Prostate gland (tissue), 2 donors: ENCODE measurements at regions not wholly inside any gene's neighbourhood (a gene's known extent, or its start where the extent isn't known, plus 50 kb on each side); places are given as distances from the start of the nearest gene placed in this dataset.

ENCODE experiments used
- POLR2AphosphoS5 ChIP-seq: sonication (generic); formaldehyde crosslinking; IDR thresholded peaks from one replicate; pipeline ENCODE4 v1.6.1; 2017; ENCODE audit warnings: antibody characterized with exemption
- TF ChIP-seq, protein P1 (sequence below), 4 experiments: fragments of 200-600 bp in 2 of 4; fragments of 450-650 bp in 2 of 4; sonication (generic) in 2 of 4; IDR thresholded peaks; 1 replicate in 3 of 4; 2 replicates in 1 of 4; pipeline ENCODE4 v1.5.1; 2016 to 2019; ENCODE audit warnings: antibody characterized with exemption in 4 of 4, mild to moderate bottlenecking in 2 of 4, moderate library complexity in 2 of 4

DNA sequence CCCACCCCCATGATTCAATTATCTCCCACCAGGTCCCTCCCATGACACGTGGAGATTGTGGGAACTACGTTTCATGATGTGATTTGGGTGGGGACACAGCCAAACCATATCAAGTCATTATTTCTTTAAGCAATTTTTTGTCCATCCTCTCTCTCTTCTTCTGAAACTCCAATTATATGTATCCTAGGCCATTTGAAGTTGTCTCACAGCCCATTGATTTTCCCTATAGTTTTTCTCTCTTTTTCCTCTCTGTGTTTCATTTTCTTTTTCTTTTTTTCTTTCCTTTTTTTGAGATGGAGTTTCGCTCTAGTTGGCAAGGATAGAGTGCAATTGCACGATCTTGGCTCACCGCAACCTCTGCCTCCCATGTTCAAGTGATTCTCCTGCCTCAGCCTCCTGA, 101.9 kb upstream of the CXCL14 start:
- TF ChIP-seq, protein P1, sequence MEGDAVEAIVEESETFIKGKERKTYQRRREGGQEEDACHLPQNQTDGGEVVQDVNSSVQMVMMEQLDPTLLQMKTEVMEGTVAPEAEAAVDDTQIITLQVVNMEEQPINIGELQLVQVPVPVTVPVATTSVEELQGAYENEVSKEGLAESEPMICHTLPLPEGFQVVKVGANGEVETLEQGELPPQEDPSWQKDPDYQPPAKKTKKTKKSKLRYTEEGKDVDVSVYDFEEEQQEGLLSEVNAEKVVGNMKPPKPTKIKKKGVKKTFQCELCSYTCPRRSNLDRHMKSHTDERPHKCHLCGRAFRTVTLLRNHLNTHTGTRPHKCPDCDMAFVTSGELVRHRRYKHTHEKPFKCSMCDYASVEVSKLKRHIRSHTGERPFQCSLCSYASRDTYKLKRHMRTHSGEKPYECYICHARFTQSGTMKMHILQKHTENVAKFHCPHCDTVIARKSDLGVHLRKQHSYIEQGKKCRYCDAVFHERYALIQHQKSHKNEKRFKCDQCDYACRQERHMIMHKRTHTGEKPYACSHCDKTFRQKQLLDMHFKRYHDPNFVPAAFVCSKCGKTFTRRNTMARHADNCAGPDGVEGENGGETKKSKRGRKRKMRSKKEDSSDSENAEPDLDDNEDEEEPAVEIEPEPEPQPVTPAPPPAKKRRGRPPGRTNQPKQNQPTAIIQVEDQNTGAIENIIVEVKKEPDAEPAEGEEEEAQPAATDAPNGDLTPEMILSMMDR (IDR thresholded peaks at IDR 0.05), result no peak
- no peak for TF ChIP-seq POLR2AphosphoS5
